Gastroesophageal sphincter (tissue), 4 donors: ENCODE measurements at regions not wholly inside any gene's neighbourhood (a gene's known extent, or its start where the extent isn't known, plus 50 kb on each side); places are given as distances from the start of the nearest gene placed in this dataset.

ENCODE experiments used
- ATAC-seq: fragments of 150-250 bp; one replicate; pipeline ENCODE4 v1.9.1; 2016; ENCODE audit warnings: mild to moderate bottlenecking, moderate library complexity
- H3K27ac ChIP-seq, 4 donors: fragments of 200-600 bp; sonication (generic) in 3 of 4; 1 replicate in 3 of 4; 2 replicates in 1 of 4; pipeline ENCODE4 v1.5.1; 2016 to 2019
- H3K27me3 ChIP-seq: fragments of 200-600 bp; sonication (generic); one replicate; pipeline ENCODE4 v1.5.1; 2019
- H3K36me3 ChIP-seq, 2 donors: fragments of 200-600 bp; sonication (generic); one replicate each; pipeline ENCODE4 v1.5.1; 2019; ENCODE audit warnings: control low read depth in 1 of 2
- H3K4me1 ChIP-seq, 3 donors: fragments of 200-600 bp; sonication (generic); 1 replicate in 2 of 3; 2 replicates in 1 of 3; pipeline ENCODE4 v1.5.1; 2016 to 2019; ENCODE audit warnings: control low read depth in 2 of 3
- H3K4me3 ChIP-seq, 2 donors: fragments of 200-600 bp; sonication (generic); one replicate each; pipeline ENCODE4 v1.5.1; 2019; ENCODE audit warnings: mild to moderate bottlenecking in 1 of 2, moderate library complexity in 1 of 2
- H3K9me3 ChIP-seq, 3 donors: fragments of 200-600 bp; sonication (generic); one replicate each; pipeline ENCODE4 v1.5.1; 2017 to 2019; ENCODE audit warnings: control low read depth in 2 of 3
- CTCF ChIP-seq, 4 experiments: fragments of 200-600 bp in 2 of 4; fragments of 450-650 bp in 2 of 4; sonication (generic) in 1 of 4; IDR thresholded peaks; one replicate each; pipeline ENCODE4 v1.5.1; 2017 to 2019; ENCODE audit warnings: antibody characterized with exemption in 4 of 4, mild to moderate bottlenecking in 2 of 4, moderate library complexity in 2 of 4
- EP300 ChIP-seq: sonication (generic); formaldehyde crosslinking; IDR thresholded peaks from one replicate; pipeline ENCODE4 v1.6.1; 2017; ENCODE audit warnings: antibody characterized with exemption, mild to moderate bottlenecking
- POLR2A ChIP-seq, 2 donors: fragments of 450-650 bp; IDR thresholded peaks; one replicate each; pipeline ENCODE4 v1.6.1; 2017; ENCODE audit warnings: antibody characterized with exemption in 2 of 2, mild to moderate bottlenecking in 2 of 2, moderate library complexity in 1 of 2
- POLR2AphosphoS5 ChIP-seq: sonication (generic); formaldehyde crosslinking; IDR thresholded peaks from one replicate; pipeline ENCODE4 v1.6.1; 2017; ENCODE audit warnings: antibody characterized with exemption
- WGBS, 2 donors: methylation state at CpG; one replicate each; pipeline ENCODE4 v1.1.5; 2018; ENCODE audit warnings: low coverage in 1 of 2; 5-methylcytosine and 5-hydroxymethylcytosine counted together

- Histone ChIP-seq H3K4me1 (no peaks in the 10 kb centered on the region), H3K4me3 (no peak overlapping the region), H3K9me3 (peaks cover 0 to 11% (median 0%) of the 10 kb centered on the region in 3 donors), H3K27ac (no peak overlapping the region), H3K36me3 (no peaks in the 10 kb centered on the region), H3K27me3 (no peaks in the 10 kb centered on the region)
- WGBS, 2 donors = 92 to 100% methylated on average over 1 to 2 of the region's 3 CpGs
- ATAC-seq = no peak
- no peak for TF ChIP-seq EP300
- no peak for TF ChIP-seq CTCF (IDR thresholded peaks at IDR 0.05)
- TF ChIP-seq POLR2A (IDR thresholded peaks at IDR 0.05) = no peak
- no peak for TF ChIP-seq POLR2AphosphoS5
These were observed 74.2 kb upstream of the GNG2 start for GRCh38 chr14:51786227-51786626.

- ATAC-seq = no peak
- WGBS, 2 donors = 92% methylated on average over 3 of the region's 4 CpGs; no CpG with 5 or more reads in 1 of the 2 donors
- H3K27me3 ChIP-seq = no peaks in the 10 kb centered on the region
- H3K4me3 ChIP-seq = no peak overlapping the region
- H3K27ac ChIP-seq = no peak overlapping the region
- TF ChIP-seq EP300 (no peak), CTCF (IDR thresholded peaks at IDR 0.05) (no peak), POLR2A (IDR thresholded peaks at IDR 0.05) (no peak), POLR2AphosphoS5 (no peak)
- no peaks in the 10 kb centered on the region for H3K36me3 ChIP-seq
- peaks cover 0 to 11% (median 0%) of the 10 kb centered on the region in 3 donors for H3K9me3 ChIP-seq
- H3K4me1 ChIP-seq = peaks cover 0 to 9% (median 6%) of the 10 kb centered on the region in 3 donors
These were observed 73.1 kb upstream of the GNG2 start for GRCh38 chr14:51787352-51787751.

GRCh38 chr14:51789114-51789513, 71.3 kb upstream of the GNG2 start:
- Histone ChIP-seq H3K4me1 (peaks cover 0 to 13% (median 7%) of the 10 kb centered on the region in 3 donors), H3K27me3 (no peaks in the 10 kb centered on the region), H3K9me3 (peaks cover 0 to 11% (median 0%) of the 10 kb centered on the region in 3 donors), H3K4me3 (no peak overlapping the region), H3K27ac (no peak overlapping the region), H3K36me3 (no peaks in the 10 kb centered on the region)
- no peak for ATAC-seq
- TF ChIP-seq POLR2AphosphoS5 (no peak), EP300 (no peak), POLR2A (IDR thresholded peaks at IDR 0.05) (no peak), CTCF (IDR thresholded peaks at IDR 0.05) (no peak)
- 58 to 59% methylated on average over 2 to 3 of the region's 3 CpGs for WGBS, 2 donors

- ATAC-seq = peak; percentile 31
- Histone ChIP-seq H3K27me3 (no peaks in the 10 kb centered on the region), H3K27ac (no peak overlapping the region), H3K36me3 (no peaks in the 10 kb centered on the region), H3K4me1 (peaks cover 0 to 13% (median 7%) of the 10 kb centered on the region in 3 donors), H3K9me3 (peaks cover 0 to 11% (median 0%) of the 10 kb centered on the region in 3 donors), H3K4me3 (no peak overlapping the region)
- TF ChIP-seq POLR2AphosphoS5 = no peak
- no peak for TF ChIP-seq CTCF (IDR thresholded peaks at IDR 0.05)
- no peak for TF ChIP-seq POLR2A (IDR thresholded peaks at IDR 0.05)
- TF ChIP-seq EP300 = no peak
These were observed 70.8 kb upstream of the GNG2 start for GRCh38 chr14:51789596-51789995.

GRCh38 chr14:51792809-51793208, 67.6 kb upstream of the GNG2 start:
- Histone ChIP-seq H3K36me3 (no peaks in the 10 kb centered on the region), H3K27me3 (no peaks in the 10 kb centered on the region), H3K9me3 (no peaks in the 10 kb centered on the region), H3K4me3 (no peak overlapping the region), H3K27ac (peak overlapping the region in 2 of 4 donors; percentile 53 to 64), H3K4me1 (peaks cover 0 to 13% (median 7%) of the 10 kb centered on the region in 3 donors)
- TF ChIP-seq POLR2AphosphoS5 (peak; percentile 43), CTCF (IDR thresholded peaks at IDR 0.05) (no peak)
- 5 to 14% methylated on average over 2 of the region's 2 CpGs for WGBS, 2 donors
- peak; percentile 51 for ATAC-seq
